ENCODE measurements at regions not wholly inside any gene's neighbourhood (a gene's known extent, or its start where the extent isn't known, plus 50 kb on each side); places are given as distances from the start of the nearest gene placed in this dataset.

- no peak for TF ChIP-seq CTCF (IDR thresholded peaks at IDR 0.05)
- no peak for TF ChIP-seq POLR2A (IDR thresholded peaks at IDR 0.05)
Observed at GRCh38 chr18:38576349-38576748, 1010.8 kb upstream of the CELF4 start.

All from ovary (tissue), 3 donors.